Activated B cell treated with CpG ODN at 0.5 μM for 24 hours (primary cell): ENCODE measurements at regions not wholly inside any gene's neighbourhood (a gene's known extent, or its start where the extent isn't known, plus 50 kb on each side); places are given as distances from the start of the nearest gene placed in this dataset.

Experiments
- ATAC-seq: fragments of 200-7000 bp; cut with Tn5 transposase; one replicate; pipeline ENCODE4 v1.10.0; 2021; ENCODE audit warnings: low read depth, mild to moderate bottlenecking, moderate library complexity
- CTCF ChIA-PET: fragments of 350-600 bp; sonication (Branson Sonifier 250); formaldehyde crosslinking; loops from one replicate; lab custom pipeline; 2021; ENCODE audit warnings: antibody characterized with exemption; lab: Charles Lee
- POLR2A ChIA-PET: fragments of 350-600 bp; sonication (Branson Sonifier 250); formaldehyde crosslinking; loops from one replicate; lab custom pipeline; 2021; ENCODE audit warnings: antibody characterized with exemption; lab: Charles Lee
- DNase-seq: peaks from one replicate; pipeline ENCODE4 v3.0.0; 2022
- H3K27ac Mint-ChIP-seq: one replicate; pipeline ENCODE4 v1.8.0; 2020; ENCODE audit warnings: mixed read lengths
- H3K27me3 Mint-ChIP-seq: one replicate; pipeline ENCODE4 v1.8.0; 2021; ENCODE audit warnings: mixed read lengths
- H3K36me3 Mint-ChIP-seq: one replicate; pipeline ENCODE4 v1.8.0; 2021; ENCODE audit warnings: low read depth, mixed read lengths
- H3K4me1 Mint-ChIP-seq: one replicate; pipeline ENCODE4 v1.8.0; 2021; ENCODE audit warnings: mixed read lengths
- H3K4me3 Mint-ChIP-seq: one replicate; pipeline ENCODE4 v1.8.0; 2020; ENCODE audit warnings: mild to moderate bottlenecking, mixed read lengths
- H3K9me3 Mint-ChIP-seq: one replicate; pipeline ENCODE4 v1.8.0; 2020; ENCODE audit warnings: mixed read lengths
- intact Hi-C: fragments of 100-400 bp; cut with micrococcal nuclease; formaldehyde crosslinking; loops from one replicate; pipeline ENCODE4 v1.15.1; 2024
- TF ChIP-seq, protein P1 (sequence below): fragments of 200-600 bp; IDR thresholded peaks from one replicate; pipeline ENCODE4 v1.8.0; 2022; ENCODE audit warnings: antibody characterized with exemption, mild to moderate bottlenecking

DNA sequence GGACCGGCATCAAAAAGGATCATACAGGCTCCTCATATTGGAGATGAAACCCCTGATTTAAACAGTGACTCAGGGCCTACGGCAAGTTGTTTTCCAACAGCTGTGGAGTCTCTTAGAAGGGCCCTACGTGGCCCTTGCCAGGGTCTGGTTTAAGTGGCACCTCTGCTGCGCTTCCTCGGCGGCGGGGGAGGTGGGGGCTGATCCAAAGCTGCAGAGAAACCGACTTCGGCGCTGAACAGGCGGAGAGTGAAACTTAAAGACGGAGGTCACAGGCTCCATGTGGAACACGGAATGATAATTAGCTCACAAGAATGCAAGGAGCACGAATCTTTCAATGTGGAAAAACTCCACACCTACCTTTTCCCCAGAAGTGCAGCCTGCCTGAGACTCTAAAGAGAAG is 477.9 kb downstream of the TCERG1L start:
- Mint-ChIP-seq H3K27me3 (no peaks in the 10 kb centered on the region), H3K27ac (no peak overlapping the region), H3K4me1 (no peaks in the 10 kb centered on the region), H3K9me3 (peaks cover 2% of the 10 kb centered on the region), H3K36me3 (no peaks in the 10 kb centered on the region), H3K4me3 (no peak overlapping the region)
- intact Hi-C loops, result no loop called here
- POLR2A ChIA-PET, result no interaction called here
- TF ChIP-seq, protein P1, sequence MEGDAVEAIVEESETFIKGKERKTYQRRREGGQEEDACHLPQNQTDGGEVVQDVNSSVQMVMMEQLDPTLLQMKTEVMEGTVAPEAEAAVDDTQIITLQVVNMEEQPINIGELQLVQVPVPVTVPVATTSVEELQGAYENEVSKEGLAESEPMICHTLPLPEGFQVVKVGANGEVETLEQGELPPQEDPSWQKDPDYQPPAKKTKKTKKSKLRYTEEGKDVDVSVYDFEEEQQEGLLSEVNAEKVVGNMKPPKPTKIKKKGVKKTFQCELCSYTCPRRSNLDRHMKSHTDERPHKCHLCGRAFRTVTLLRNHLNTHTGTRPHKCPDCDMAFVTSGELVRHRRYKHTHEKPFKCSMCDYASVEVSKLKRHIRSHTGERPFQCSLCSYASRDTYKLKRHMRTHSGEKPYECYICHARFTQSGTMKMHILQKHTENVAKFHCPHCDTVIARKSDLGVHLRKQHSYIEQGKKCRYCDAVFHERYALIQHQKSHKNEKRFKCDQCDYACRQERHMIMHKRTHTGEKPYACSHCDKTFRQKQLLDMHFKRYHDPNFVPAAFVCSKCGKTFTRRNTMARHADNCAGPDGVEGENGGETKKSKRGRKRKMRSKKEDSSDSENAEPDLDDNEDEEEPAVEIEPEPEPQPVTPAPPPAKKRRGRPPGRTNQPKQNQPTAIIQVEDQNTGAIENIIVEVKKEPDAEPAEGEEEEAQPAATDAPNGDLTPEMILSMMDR, result no peak
- CTCF ChIA-PET, result no interaction called here
- no peak for DNase-seq
- ATAC-seq, result no peak

DNA sequence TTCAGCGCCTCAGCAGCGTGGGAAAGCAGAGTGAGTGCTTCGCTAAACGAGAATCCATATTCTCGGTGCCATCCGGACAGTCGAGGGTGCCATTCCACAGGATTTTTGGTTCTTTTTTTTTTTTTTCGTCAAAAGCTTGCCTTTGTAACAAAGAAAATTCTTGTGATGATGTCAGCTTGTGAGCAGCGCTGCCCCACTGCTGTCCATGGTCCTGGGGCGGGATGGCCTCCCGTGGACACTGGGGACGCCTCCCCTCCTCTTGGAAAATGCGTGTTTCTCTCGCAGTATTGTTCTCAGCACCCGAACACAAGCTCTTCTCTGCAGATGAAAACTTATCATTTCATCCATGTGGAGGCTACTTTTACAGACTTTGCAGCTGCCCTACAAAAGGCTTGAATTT is 477.4 kb downstream of the TCERG1L start:
- ChIA-PET CTCF (no interaction called here), POLR2A (no interaction called here)
- Mint-ChIP-seq H3K27me3 (no peaks in the 10 kb centered on the region), H3K9me3 (no peaks in the 10 kb centered on the region), H3K4me1 (no peaks in the 10 kb centered on the region), H3K36me3 (no peaks in the 10 kb centered on the region), H3K27ac (no peak overlapping the region), H3K4me3 (no peak overlapping the region)
- intact Hi-C loops, result no loop called here
- TF ChIP-seq, protein P1, result no peak
- no peak for ATAC-seq
- DNase-seq, result no peak

DNA sequence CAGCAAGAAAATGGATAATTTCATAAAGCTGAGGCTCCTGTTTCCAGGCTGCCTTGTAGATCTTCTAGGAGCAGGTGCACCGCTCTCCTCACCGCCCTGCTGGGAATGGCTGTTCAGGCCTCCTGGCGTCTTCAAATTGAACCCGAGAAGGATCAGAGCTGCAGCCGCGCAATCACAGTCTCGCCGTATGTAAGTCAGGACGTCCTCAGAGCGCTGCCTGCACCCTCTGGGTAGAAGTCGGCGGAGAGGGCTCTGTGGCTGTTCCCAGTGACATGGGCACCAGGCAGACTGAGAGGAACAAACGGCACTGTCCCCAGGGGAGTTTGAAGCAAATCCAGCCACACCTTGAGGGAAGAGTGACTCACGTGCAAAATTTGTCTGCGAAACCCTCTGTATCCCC is 476.9 kb downstream of the TCERG1L start:
- Mint-ChIP-seq H3K4me1 (no peaks in the 10 kb centered on the region), H3K27ac (no peak overlapping the region), H3K27me3 (no peaks in the 10 kb centered on the region), H3K4me3 (no peak overlapping the region), H3K36me3 (no peaks in the 10 kb centered on the region), H3K9me3 (no peaks in the 10 kb centered on the region)
- CTCF ChIA-PET, result no interaction called here
- DNase-seq, result no peak
- intact Hi-C loops, result no loop called here
- TF ChIP-seq, protein P1, result no peak
- no peak for ATAC-seq
- POLR2A ChIA-PET, result no interaction called here

DNA sequence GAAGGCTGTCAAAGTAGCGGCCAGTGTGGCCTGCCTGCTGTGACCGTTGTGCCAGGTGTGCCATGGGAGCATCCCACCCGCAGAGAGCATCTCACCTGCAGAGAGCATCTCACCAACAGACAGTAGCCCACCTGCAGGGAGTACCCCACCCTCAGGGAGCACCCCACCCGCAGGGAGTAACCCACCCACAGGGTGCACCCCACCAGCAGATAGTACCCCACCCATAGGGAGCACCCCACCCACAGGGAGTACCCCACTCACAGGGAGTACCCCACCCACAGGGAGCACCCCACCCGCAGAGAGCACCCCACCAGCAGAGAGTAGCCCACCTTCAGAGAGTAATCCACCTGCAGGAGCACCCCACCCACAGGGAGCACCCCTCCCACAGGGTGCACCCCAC is 476.5 kb downstream of the TCERG1L start:
- no peak overlapping the region for H3K4me3 Mint-ChIP-seq
- TF ChIP-seq, protein P1, result no peak
- H3K36me3 Mint-ChIP-seq, result no peaks in the 10 kb centered on the region
- no peaks in the 10 kb centered on the region for H3K4me1 Mint-ChIP-seq
- ChIA-PET CTCF (no interaction called here), POLR2A (no interaction called here)
- DNase-seq, result no peak
- H3K27ac Mint-ChIP-seq, result no peak overlapping the region
- H3K27me3 Mint-ChIP-seq, result no peaks in the 10 kb centered on the region
- H3K9me3 Mint-ChIP-seq, result no peaks in the 10 kb centered on the region
- intact Hi-C loops, result no loop called here
- no peak for ATAC-seq

DNA sequence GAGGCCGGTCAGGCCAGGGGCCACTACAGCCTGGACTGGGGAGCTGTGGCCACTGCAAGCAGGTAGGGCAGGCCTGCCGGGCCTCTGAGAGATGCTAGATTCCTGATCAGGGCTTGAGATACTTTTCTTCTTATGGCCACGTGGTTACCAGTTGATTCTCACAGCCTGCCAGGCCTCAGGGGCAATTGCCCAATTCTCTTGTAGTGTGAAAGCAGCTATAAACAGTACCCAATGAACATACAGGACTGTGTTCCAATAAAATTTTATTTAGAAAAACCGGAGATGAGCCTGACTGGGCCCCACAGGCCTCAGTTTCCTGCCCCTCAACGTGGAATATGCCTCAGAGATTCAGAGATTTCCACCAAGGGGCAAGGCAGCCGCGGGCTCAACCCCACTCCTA is 475.2 kb downstream of the TCERG1L start:
- Mint-ChIP-seq H3K36me3 (no peaks in the 10 kb centered on the region), H3K4me1 (no peaks in the 10 kb centered on the region), H3K9me3 (no peaks in the 10 kb centered on the region), H3K4me3 (no peak overlapping the region), H3K27me3 (no peaks in the 10 kb centered on the region), H3K27ac (no peak overlapping the region)
- intact Hi-C loops, result no loop called here
- ChIA-PET POLR2A (no interaction called here), CTCF (no interaction called here)
- ATAC-seq (no peak), DNase-seq (no peak)
- TF ChIP-seq, protein P1, result no peak
